ENCODE measurements at regions not wholly inside any gene's neighbourhood (a gene's known extent, or its start where the extent isn't known, plus 50 kb on each side); places are given as distances from the start of the nearest gene placed in this dataset.

- H3K27me3 ChIP-seq (ENCODE audit: control insufficient read depth, insufficient read depth, low read length), result peaks cover 4% of the 10 kb centered on the region
- H3K4me3 ChIP-seq (ENCODE audit: low read depth, low read length), result no peak overlapping the region
- no peak for DNase-seq (ENCODE audit: low read depth)
- no peaks in the 10 kb centered on the region for H3K36me3 ChIP-seq (ENCODE audit: control insufficient read depth, insufficient read depth, low read length)
- no peak for TF ChIP-seq CTCF (IDR thresholded peaks at IDR 0.05; ENCODE audit: insufficient read depth, low read length, poor library complexity, severe bottlenecking)
Measured at GRCh38 chr15:89035150-89035549, 53.1 kb upstream of the ABHD2 start.

- DNase-seq (ENCODE audit: low read depth), result no peak
Measured at GRCh38 chr15:89035658-89036057, 52.6 kb upstream of the ABHD2 start.

GRCh38 chr15:89038146-89038545, 50.1 kb upstream of the ABHD2 start:
- TF ChIP-seq CTCF (IDR thresholded peaks at IDR 0.05; ENCODE audit: insufficient read depth, low read length, poor library complexity, severe bottlenecking), result no peak
- Histone ChIP-seq H3K27me3 (ENCODE audit: control insufficient read depth, insufficient read depth, low read length) (peaks cover 4% of the 10 kb centered on the region), H3K36me3 (ENCODE audit: control insufficient read depth, insufficient read depth, low read length) (no peaks in the 10 kb centered on the region), H3K4me3 (ENCODE audit: low read depth, low read length) (no peak overlapping the region)
- DNase-seq (ENCODE audit: low read depth), result no peak

More at GRCh38 chr15:89035658-89036057, 52.6 kb upstream of the ABHD2 start:
- peaks cover 4% of the 10 kb centered on the region for H3K27me3 ChIP-seq (ENCODE audit: control insufficient read depth, insufficient read depth, low read length)
- TF ChIP-seq CTCF (IDR thresholded peaks at IDR 0.05; ENCODE audit: insufficient read depth, low read length, poor library complexity, severe bottlenecking), result no peak
- H3K4me3 ChIP-seq (ENCODE audit: low read depth, low read length), result no peak overlapping the region
- no peaks in the 10 kb centered on the region for H3K36me3 ChIP-seq (ENCODE audit: control insufficient read depth, insufficient read depth, low read length)

All from kidney epithelial cell (primary cell).